Gastrocnemius medialis (tissue), 4 donors: ENCODE measurements at regions not wholly inside any gene's neighbourhood (a gene's known extent, or its start where the extent isn't known, plus 50 kb on each side); places are given as distances from the start of the nearest gene placed in this dataset.
"Not testable (repeated sequence)": the region's sequence is repeated elsewhere in the genome, so short reads cannot be mapped to it uniquely, and the experiment has no call there.

ENCODE experiments used
- POLR2A ChIP-seq, 2 donors: fragments of 450-650 bp; IDR thresholded peaks; one replicate each; pipeline ENCODE4 v1.6.1; 2017; ENCODE audit warnings: antibody characterized with exemption in 2 of 2, mild to moderate bottlenecking in 2 of 2, moderate library complexity in 2 of 2
- TF ChIP-seq, protein P1 (sequence below), 5 experiments: fragments of 450-650 bp in 3 of 5; fragments of 200-600 bp in 2 of 5; sonication (generic) in 2 of 5; IDR thresholded peaks in 4 of 5; conservative IDR thresholded peaks in 1 of 5; 1 replicate in 4 of 5; 2 replicates in 1 of 5; pipeline ENCODE4 v1.5.1; 2016 to 2019; ENCODE audit warnings: antibody characterized with exemption in 5 of 5, mild to moderate bottlenecking in 3 of 5, moderate library complexity in 3 of 5

- TF ChIP-seq, protein P1, sequence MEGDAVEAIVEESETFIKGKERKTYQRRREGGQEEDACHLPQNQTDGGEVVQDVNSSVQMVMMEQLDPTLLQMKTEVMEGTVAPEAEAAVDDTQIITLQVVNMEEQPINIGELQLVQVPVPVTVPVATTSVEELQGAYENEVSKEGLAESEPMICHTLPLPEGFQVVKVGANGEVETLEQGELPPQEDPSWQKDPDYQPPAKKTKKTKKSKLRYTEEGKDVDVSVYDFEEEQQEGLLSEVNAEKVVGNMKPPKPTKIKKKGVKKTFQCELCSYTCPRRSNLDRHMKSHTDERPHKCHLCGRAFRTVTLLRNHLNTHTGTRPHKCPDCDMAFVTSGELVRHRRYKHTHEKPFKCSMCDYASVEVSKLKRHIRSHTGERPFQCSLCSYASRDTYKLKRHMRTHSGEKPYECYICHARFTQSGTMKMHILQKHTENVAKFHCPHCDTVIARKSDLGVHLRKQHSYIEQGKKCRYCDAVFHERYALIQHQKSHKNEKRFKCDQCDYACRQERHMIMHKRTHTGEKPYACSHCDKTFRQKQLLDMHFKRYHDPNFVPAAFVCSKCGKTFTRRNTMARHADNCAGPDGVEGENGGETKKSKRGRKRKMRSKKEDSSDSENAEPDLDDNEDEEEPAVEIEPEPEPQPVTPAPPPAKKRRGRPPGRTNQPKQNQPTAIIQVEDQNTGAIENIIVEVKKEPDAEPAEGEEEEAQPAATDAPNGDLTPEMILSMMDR (IDR thresholded peaks at IDR 0.05 in 4 of 5, conservative IDR thresholded peaks at IDR 0.05 in 1 of 5): not testable (repeated sequence)
- TF ChIP-seq POLR2A (IDR thresholded peaks at IDR 0.05): not testable (repeated sequence)
Observed at GRCh38 chr1:206397501-206397900, 72.8 kb upstream of the IKBKE start.
